HG02973 (cell line): ENCODE measurements at regions not wholly inside any gene's neighbourhood (a gene's known extent, or its start where the extent isn't known, plus 50 kb on each side); places are given as distances from the start of the nearest gene placed in this dataset.
"Not testable (repeated sequence)": the region's sequence is repeated elsewhere in the genome, so short reads cannot be mapped to it uniquely, and the experiment has no call there.

Source experiments
- ATAC-seq: cut with Tn5 transposase; IDR thresholded peaks from one replicate; pipeline ENCODE4 v1.9.1; 2021; ENCODE audit warnings: moderate library complexity; ENCODE audit not compliant: unreplicated experiment

GRCh38 chr6:74439123-74439811, 743.3 kb downstream of the CD109 start:
- ATAC-seq: no peak

GRCh38 chr6:74438395-74438794, 742.4 kb downstream of the CD109 start:
- ATAC-seq: not testable (repeated sequence)

GRCh38 chr6:74434171-74434570, 738.2 kb downstream of the CD109 start:
- ATAC-seq: no peak

GRCh38 chr6:74431873-74432580, 736.0 kb downstream of the CD109 start:
- ATAC-seq: no peak

GRCh38 chr6:74420221-74420620, 724.2 kb downstream of the CD109 start:
- ATAC-seq: no peak

- no peak for ATAC-seq
Observed at GRCh38 chr6:74415056-74415455, 719.1 kb downstream of the CD109 start.

- no peak for ATAC-seq
Observed at GRCh38 chr6:74410630-74411029, 714.6 kb downstream of the CD109 start.

DNA sequence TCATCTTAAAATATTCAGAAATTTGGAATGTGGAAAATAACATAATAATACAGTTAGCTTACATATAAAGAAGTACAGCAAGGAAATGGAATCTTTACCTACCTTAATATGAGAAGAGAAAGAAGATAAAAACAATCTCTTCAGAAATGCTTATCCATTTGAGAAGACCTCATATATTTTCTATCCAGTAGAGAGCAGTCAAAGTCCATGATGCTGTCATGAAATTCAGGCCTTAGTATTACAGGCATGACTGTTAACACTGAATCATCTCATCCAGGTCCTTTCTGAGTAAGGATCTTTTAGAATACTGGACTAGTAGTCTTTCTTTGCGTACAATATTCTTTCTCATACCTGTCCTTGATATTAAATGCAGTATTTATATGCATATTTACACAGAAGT, 713.4 kb downstream of the CD109 start:
- ATAC-seq: peak; percentile 71

- ATAC-seq: no peak
Observed at GRCh38 chr6:74408844-74409243, 712.8 kb downstream of the CD109 start.

- ATAC-seq: no peak
Observed at GRCh38 chr6:74404366-74404765, 708.4 kb downstream of the CD109 start.

DNA sequence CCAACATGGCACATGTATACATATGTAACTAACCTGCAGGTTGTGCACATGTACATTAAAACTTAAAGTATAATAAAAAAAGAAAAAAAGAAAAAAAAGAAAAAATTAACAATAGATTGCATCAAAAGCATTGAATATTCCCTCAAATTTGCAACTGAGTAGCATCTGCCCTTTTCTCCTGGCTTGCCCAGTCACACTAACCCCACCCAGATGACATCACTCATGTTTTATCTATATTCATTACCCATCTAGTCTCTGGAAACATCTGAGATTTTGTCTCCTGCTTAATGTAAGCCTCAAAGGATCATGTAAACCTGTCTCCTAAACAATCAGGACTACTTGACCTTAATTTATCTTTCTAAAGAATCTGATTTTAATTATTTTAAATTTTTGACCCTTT, 706.8 kb downstream of the CD109 start:
- no peak for ATAC-seq

DNA sequence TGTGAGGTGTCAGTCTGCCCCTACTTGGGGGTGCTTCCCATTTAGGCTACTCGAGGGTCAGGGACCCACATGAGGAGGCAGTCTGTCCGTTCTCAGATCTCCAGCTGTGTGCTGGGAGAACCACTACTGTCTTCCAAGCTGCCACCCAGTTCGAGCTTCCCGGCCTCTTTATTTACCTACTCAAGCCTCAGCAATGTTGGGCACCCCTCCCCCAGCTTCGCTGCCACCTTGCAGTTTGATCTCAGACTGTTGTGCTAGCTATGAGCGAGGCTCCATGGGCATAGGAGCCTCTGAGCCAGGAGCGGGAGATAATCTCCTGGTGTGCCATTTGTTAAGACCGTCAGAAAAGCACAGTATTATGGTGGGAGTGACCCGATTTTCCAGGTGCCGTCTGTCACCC, 682.4 kb downstream of the CD109 start:
- ATAC-seq: not testable (repeated sequence)

- no peak for ATAC-seq
Observed at GRCh38 chr6:74369556-74369993, 673.6 kb downstream of the CD109 start.

- no peak for ATAC-seq
Observed at GRCh38 chr6:74368746-74369145, 672.7 kb downstream of the CD109 start.

DNA sequence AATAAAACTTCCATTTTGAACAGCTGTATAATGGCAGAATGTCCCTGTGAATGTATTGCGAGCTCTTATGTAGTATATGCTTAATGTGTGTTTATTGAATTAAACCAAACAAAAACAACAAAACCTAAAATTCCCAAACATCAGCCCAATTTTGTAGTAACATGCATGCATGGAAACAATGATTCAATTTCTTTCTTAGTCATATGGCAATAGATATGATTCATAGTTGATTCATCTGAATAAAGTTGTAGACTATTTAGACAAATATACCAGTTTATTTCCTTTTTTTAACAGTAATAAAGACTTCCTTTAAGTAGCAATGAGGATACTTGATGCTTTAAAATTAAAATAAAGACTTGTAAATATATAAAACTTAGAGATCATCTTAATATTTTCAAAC, 670.6 kb downstream of the CD109 start:
- ATAC-seq: no peak

- no peak for ATAC-seq
Observed at GRCh38 chr6:74362391-74362790, 666.4 kb downstream of the CD109 start.

DNA sequence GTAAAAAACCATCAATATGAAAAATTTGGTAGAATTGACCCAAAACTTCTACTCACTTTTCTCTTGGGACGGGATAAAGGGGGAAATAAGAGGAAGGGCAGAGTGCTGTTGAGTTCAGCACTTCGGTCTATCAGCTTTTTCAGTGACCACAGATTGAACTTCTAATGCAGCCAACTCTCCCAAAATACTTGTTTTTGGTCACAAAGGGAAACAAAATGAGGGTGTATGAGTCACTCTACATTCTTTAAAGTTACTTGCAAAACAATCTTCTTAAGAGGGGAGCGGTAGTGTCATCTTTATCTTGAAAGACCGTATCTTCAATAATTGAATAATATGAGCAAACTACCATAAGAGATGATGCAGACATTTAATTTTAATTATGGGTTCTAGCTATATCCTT, 661.3 kb downstream of the CD109 start:
- no peak for ATAC-seq

GRCh38 chr6:74356391-74356790, 660.4 kb downstream of the CD109 start:
- no peak for ATAC-seq

DNA sequence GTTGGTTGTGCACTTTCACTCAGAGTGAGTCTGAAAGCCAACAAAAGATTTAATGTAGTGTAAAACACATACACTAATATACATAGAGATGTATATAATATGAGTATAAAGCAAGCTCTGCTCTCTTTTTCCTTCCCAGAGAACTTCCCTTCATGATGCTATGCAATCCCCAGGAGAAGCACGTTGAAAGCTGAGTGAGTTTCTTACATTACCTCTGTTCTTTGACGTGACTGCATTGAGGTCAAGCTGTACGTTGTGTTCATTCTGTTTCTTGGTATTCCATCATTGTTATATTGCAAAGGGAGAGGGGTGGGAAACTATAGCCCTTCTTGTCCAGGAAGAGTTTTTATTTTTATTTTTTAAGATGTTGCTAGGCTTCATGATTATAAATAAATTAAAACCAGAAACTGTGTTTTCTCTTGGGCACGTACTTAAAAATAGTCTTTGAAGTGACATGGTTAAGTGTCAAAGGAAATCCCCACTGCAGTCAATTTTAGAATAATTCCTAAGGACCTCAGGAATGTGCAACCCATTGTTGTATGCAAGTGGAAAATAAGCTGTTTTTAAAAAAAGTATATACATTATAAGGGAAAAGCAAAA, 651.0 kb downstream of the CD109 start:
- no peak for ATAC-seq

DNA sequence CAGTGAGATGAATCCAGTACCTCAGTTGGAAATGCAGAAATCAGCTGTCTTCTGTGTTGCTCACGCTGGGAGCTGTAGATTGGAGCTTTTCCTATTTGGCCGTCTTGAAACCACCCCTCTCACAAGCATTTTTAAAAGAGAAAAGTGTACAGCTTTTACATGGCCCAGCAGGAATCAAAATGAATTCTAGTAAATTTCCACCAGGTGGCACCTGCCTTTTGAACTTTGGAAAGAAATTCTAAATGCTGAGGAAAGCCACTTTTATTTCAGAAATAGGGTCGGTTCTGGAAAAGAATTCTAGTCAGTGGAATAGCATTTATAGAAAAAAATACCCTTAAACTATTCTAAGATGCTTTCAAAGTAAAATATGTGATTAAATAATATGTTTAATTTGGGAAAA, 647.8 kb downstream of the CD109 start:
- ATAC-seq: no peak

DNA sequence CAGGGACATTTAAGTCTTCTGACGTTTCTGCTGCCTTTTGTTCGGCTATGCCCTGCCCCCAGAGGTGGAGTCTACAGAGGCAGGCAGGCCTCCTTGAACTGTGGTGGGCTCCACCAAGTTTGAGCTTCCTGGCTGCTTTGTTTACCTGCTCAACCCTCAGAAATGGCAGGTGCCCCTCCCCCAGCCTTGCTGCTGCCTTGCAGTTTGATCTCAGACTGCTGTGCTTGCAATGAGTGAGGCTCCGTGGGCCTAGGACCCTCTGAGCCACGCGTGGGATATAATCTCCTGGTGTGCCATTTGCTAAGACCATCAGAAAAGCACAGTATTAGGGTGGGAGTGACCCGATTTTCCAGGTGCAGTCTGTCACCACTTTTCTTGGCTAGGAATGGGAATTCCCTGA, 647.3 kb downstream of the CD109 start:
- ATAC-seq: not testable (repeated sequence)

DNA sequence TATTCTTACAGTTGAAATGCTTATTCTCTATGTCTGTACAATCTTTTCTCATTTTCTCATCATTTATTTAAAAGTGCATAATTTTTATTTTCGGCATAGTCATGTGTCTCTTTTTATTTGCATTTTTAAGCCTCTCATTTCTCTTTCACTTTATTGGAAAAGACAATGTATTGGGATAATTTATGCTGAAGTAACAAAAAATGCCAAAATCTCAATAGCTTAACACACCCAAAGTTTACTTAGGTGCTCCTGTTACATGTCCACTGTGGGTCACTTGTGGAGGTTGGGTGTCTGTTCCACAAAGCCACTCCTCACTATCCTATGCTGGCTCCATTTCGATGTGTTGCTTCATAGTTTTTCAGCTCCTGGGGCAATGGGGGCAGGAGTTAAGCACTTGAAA, 638.7 kb downstream of the CD109 start:
- no peak for ATAC-seq
